Left colon (tissue), 2 donors: ENCODE measurements at regions not wholly inside any gene's neighbourhood (a gene's known extent, or its start where the extent isn't known, plus 50 kb on each side); places are given as distances from the start of the nearest gene placed in this dataset.
A peak's percentile ranks its signal among the peaks of the same experiment; 100 is the strongest.
"Not testable (repeated sequence)": the region's sequence is repeated elsewhere in the genome, so short reads cannot be mapped to it uniquely, and the experiment has no call there.

Experiments
- ATAC-seq: fragments of 200-7000 bp; cut with Tn5 transposase; one replicate; pipeline ENCODE4 v1.9.1; 2020; ENCODE audit warnings: mild to moderate bottlenecking, moderate library complexity
- DNase-seq, 2 donors: peaks; one replicate each; pipeline ENCODE4 v3.0.0-alpha.2; 2020
- intact Hi-C, 2 donors: fragments of 100-400 bp; cut with DNase I in 1 of 2; cut with micrococcal nuclease in 1 of 2; formaldehyde crosslinking; loops; one replicate each; pipeline versions ENCODE4 v1.11.2 to v1.14.0; 2022; cut with DNase I, micrococcal nuclease
- donor health status: DM: no; HTN: no; CAD: no.
- donor health status: DM: yes; HTN: yes; CAD: no.

GRCh38 chr13:110978390-110978789 is 63.5 kb upstream of the ANKRD10 start:
- ATAC-seq: no peak
- intact Hi-C loops: no loop called here

GRCh38 chr13:110976785-110977184 is 61.9 kb upstream of the ANKRD10 start:
- DNase-seq (no peak), ATAC-seq (no peak)
- intact Hi-C loops: no loop called here

More at GRCh38 chr13:110978390-110978789, 63.5 kb upstream of the ANKRD10 start:
- DNase-seq: no peak

GRCh38 chr13:110973007-110973700 is 58.3 kb upstream of the ANKRD10 start:
- intact Hi-C loops: no loop called here
- no peak for DNase-seq
- no peak for ATAC-seq

- ATAC-seq: no peak
- intact Hi-C loops: no loop called here
These were observed 56.6 kb upstream of the ANKRD10 start for GRCh38 chr13:110971486-110971885.

GRCh38 chr13:110967156-110967855 is 52.4 kb upstream of the ANKRD10 start:
- intact Hi-C loops, DNase-seq, ATAC-seq: not testable (repeated sequence)

More at GRCh38 chr13:110971486-110971885, 56.6 kb upstream of the ANKRD10 start:
- no peak for DNase-seq

- ATAC-seq: no peak
- intact Hi-C loops: no loop called here
- DNase-seq: no peak
These were observed 50.9 kb upstream of the ANKRD10 start for GRCh38 chr13:110965755-110966134.

- no peak for DNase-seq
- peak; percentile 99 for ATAC-seq
- intact Hi-C loops: no loop called here
These were observed 50.3 kb upstream of the ANKRD10 start for GRCh38 chr13:110965038-110965754.
